A549 (cell line): ENCODE measurements at regions not wholly inside any gene's neighbourhood (a gene's known extent, or its start where the extent isn't known, plus 50 kb on each side); places are given as distances from the start of the nearest gene placed in this dataset.
A peak's percentile ranks its signal among the peaks of the same experiment; 100 is the strongest.

ENCODE experiments used
- ATAC-seq, 2 experiments: fragments of 200-7000 bp in 1 of 2; fragments of >200 bp in 1 of 2; cut with Nextera tagmentation in 1 of 2; cut with Tn5 transposase in 1 of 2; 3 replicates each; pipeline versions ENCODE4 v1.8.0 to v1.9.1; 2018 to 2020; ENCODE audit warnings: mild to moderate bottlenecking in 1 of 2, moderate library complexity in 1 of 2
- CTCF ChIA-PET: fragments of 300-600 bp; sonication (Branson Sonifier 250); formaldehyde crosslinking; extraction: SDS; loops from one replicate; lab custom pipeline; 2021; ENCODE audit warnings: antibody characterized with exemption, inconsistent platforms; lab: Yijun Ruan, JAX
- POLR2A ChIA-PET: fragments of 350-600 bp; formaldehyde crosslinking; extraction: SDS; loops from one replicate; lab custom pipeline; 2021; ENCODE audit warnings: antibody characterized with exemption, inconsistent platforms; lab: Yijun Ruan, JAX
- DNase-seq, 2 experiments: peaks; one replicate each; pipeline versions ENCODE4 v3.0.0 to v3.0.0-alpha.2; 2011 to 2016; ENCODE audit warnings: low read depth in 1 of 2, low spot score in 1 of 2
- FAIRE-seq: peaks from 2 replicates; lab custom pipeline; 2011; peaks lifted over from hg19 to GRCh38; lab: Jason Lieb, UNC
- H3K27ac ChIP-seq, 2 experiments: fragments of >200 bp; sonication (Bioruptor Twin); formaldehyde crosslinking; 3 replicates each; pipeline ENCODE4 v1.5.1; 2016 to 2017
- H3K4me1 ChIP-seq: fragments of >200 bp; sonication (Bioruptor Twin); formaldehyde crosslinking; 3 replicates; pipeline ENCODE4 v1.6.1; 2016
- H3K4me2 ChIP-seq: fragments of >200 bp; sonication (Bioruptor Twin); formaldehyde crosslinking; 3 replicates; pipeline ENCODE4 v1.6.1; 2016
- H3K4me3 ChIP-seq: fragments of >200 bp; sonication (Bioruptor Twin); formaldehyde crosslinking; 3 replicates; pipeline ENCODE4 v1.5.1; 2016
- H3K9me3 ChIP-seq: fragments of >200 bp; sonication (Bioruptor Twin); formaldehyde crosslinking; 3 replicates; pipeline ENCODE4 v1.6.1; 2016
- BCL3 ChIP-seq: fragments of >200 bp; sonication (Bioruptor Twin); formaldehyde crosslinking; IDR thresholded peaks from 3 replicates; pipeline ENCODE4 v1.6.1; 2016
- BHLHE40 ChIP-seq: IDR thresholded peaks from 2 replicates; pipeline ENCODE4 v1.6.1; 2012; ENCODE audit warnings: low read depth, low read length, inconsistent platforms
- CBX2 ChIP-seq: fragments of 200-600 bp; sonication (generic); IDR thresholded peaks from 2 replicates; pipeline ENCODE4 v1.6.1; 2016; ENCODE audit warnings: low read depth, mild to moderate bottlenecking, borderline replicate concordance
- CEBPB ChIP-seq, 2 experiments: fragments of >200 bp in 1 of 2; sonication (Bioruptor Twin) in 1 of 2; formaldehyde crosslinking in 1 of 2; IDR thresholded peaks; 2 replicates each; pipeline ENCODE4 v1.6.1; 2012 to 2016
- CHD2 ChIP-seq: fragments of 150-350 bp; IDR thresholded peaks from 2 replicates; pipeline ENCODE4 v1.6.1; 2014; ENCODE audit warnings: low read length; ENCODE audit not compliant: partially characterized antibody
- CHD4 ChIP-seq: fragments of 200-600 bp; sonication (generic); IDR thresholded peaks from 2 replicates; pipeline ENCODE4 v1.6.1; 2016; ENCODE audit warnings: antibody characterized with exemption, mild to moderate bottlenecking, borderline replicate concordance
- CTCF ChIP-seq: fragments of >200 bp; sonication (Bioruptor Twin); formaldehyde crosslinking; IDR thresholded peaks from 3 replicates; pipeline ENCODE4 v1.5.1; 2016
- E2F6 ChIP-seq: IDR thresholded peaks from 2 replicates; pipeline ENCODE4 v1.6.1; 2012; ENCODE audit warnings: low read depth, borderline replicate concordance
- ELK1 ChIP-seq: fragments of 150-350 bp; IDR thresholded peaks from 2 replicates; pipeline ENCODE4 v1.6.1; 2014; ENCODE audit warnings: low read depth, mild to moderate bottlenecking, low read length
- EP300 ChIP-seq, 2 experiments: fragments of >200 bp; sonication (Bioruptor Twin); formaldehyde crosslinking; IDR thresholded peaks; 2 replicates in 1 of 2; 3 replicates in 1 of 2; pipeline ENCODE4 v1.6.1; 2016 to 2017
- ESRRA ChIP-seq: fragments of 150-350 bp; IDR thresholded peaks from 2 replicates; pipeline ENCODE4 v1.6.1; 2014; ENCODE audit warnings: mild to moderate bottlenecking, low read length, borderline replicate concordance
- FOSB ChIP-seq: fragments of 250-450 bp; sonication (Bioruptor Pico); IDR thresholded peaks from 2 replicates; pipeline ENCODE4 v1.5.0; 2020; ENCODE audit warnings: mild to moderate bottlenecking, moderate library complexity
- FOSL2 ChIP-seq, 2 experiments: fragments of 450-650 bp in 1 of 2; fragments of >200 bp in 1 of 2; sonication (Bioruptor Twin) in 1 of 2; formaldehyde crosslinking; IDR thresholded peaks; 2 replicates each; pipeline versions ENCODE4 v1.5.0 to v1.6.1; 2016 to 2020; ENCODE audit warnings: mild to moderate bottlenecking in 1 of 2, moderate library complexity in 1 of 2
- GATA3 ChIP-seq: IDR thresholded peaks from 2 replicates; pipeline ENCODE4 v1.6.1; 2012; ENCODE audit warnings: borderline replicate concordance
- HDAC2 ChIP-seq: fragments of 200-600 bp; sonication (generic); IDR thresholded peaks from 2 replicates; pipeline ENCODE4 v1.6.1; 2016
- HES2 ChIP-seq: fragments of >200 bp; sonication (Bioruptor Twin); formaldehyde crosslinking; IDR thresholded peaks from 2 replicates; pipeline ENCODE4 v1.6.1; 2016
- HOXA7 ChIP-seq: fragments of 250-450 bp; sonication (Bioruptor Pico); IDR thresholded peaks from 2 replicates; pipeline ENCODE4 v1.5.0; 2020; ENCODE audit warnings: mild to moderate bottlenecking, moderate library complexity
- JUNB ChIP-seq: fragments of >200 bp; sonication (Bioruptor Twin); formaldehyde crosslinking; IDR thresholded peaks from 2 replicates; pipeline ENCODE4 v1.6.1; 2016
- KDM5A ChIP-seq: fragments of 200-600 bp; sonication (generic); IDR thresholded peaks from 2 replicates; pipeline ENCODE4 v1.6.1; 2016; ENCODE audit warnings: antibody characterized with exemption, mild to moderate bottlenecking
- MAX ChIP-seq: IDR thresholded peaks from 2 replicates; pipeline ENCODE4 v1.6.1; 2012
- PHF8 ChIP-seq: fragments of 200-600 bp; sonication (generic); IDR thresholded peaks from 2 replicates; pipeline ENCODE4 v1.6.1; 2016; ENCODE audit warnings: low read depth, mild to moderate bottlenecking, antibody characterized with exemption, moderate library complexity, borderline replicate concordance
- POLR2A ChIP-seq: IDR thresholded peaks from 2 replicates; pipeline ENCODE4 v1.6.1; 2012; ENCODE audit warnings: mild to moderate bottlenecking, low read length
- POLR2AphosphoS2 ChIP-seq: conservative IDR thresholded peaks from 2 replicates; pipeline ENCODE4 v1.6.1; 2012; ENCODE audit warnings: low read length, improper control_type of control experiment, inconsistent platforms
- RAD21 ChIP-seq, 2 experiments: fragments of >200 bp in 1 of 2; sonication (Bioruptor Twin) in 1 of 2; formaldehyde crosslinking in 1 of 2; IDR thresholded peaks in 1 of 2; conservative IDR thresholded peaks in 1 of 2; 2 replicates in 1 of 2; 3 replicates in 1 of 2; pipeline ENCODE4 v1.6.1; 2012 to 2018; ENCODE audit warnings: inconsistent platforms in 1 of 2
- RCOR1 ChIP-seq: fragments of 150-350 bp; IDR thresholded peaks from 2 replicates; pipeline ENCODE4 v1.6.1; 2014; ENCODE audit warnings: antibody characterized with exemption, low read length, low read depth
- REST ChIP-seq: fragments of 200-600 bp; sonication (generic); IDR thresholded peaks from 2 replicates; pipeline ENCODE4 v1.6.1; 2016; ENCODE audit warnings: antibody characterized with exemption, mild to moderate bottlenecking, moderate library complexity
- USF2 ChIP-seq: fragments of 450-650 bp; IDR thresholded peaks from 2 replicates; pipeline ENCODE4 v1.6.1; 2014; ENCODE audit warnings: antibody characterized with exemption
- ZFP36 ChIP-seq: fragments of 450-650 bp; IDR thresholded peaks from 2 replicates; pipeline ENCODE4 v1.6.1; 2014; ENCODE audit warnings: borderline replicate concordance; ENCODE audit not compliant: partially characterized antibody
- ZSCAN20 ChIP-seq: fragments of 250-450 bp; sonication (Bioruptor Pico); IDR thresholded peaks from 2 replicates; pipeline ENCODE4 v1.8.0; 2022; ENCODE audit warnings: mild to moderate bottlenecking, moderate library complexity
- WGBS: methylation state at CpG from one replicate; pipeline ENCODE4 v1.1.6; 2017; ENCODE audit errors: missing lambda C conversion rate; 5-methylcytosine and 5-hydroxymethylcytosine counted together

- Histone ChIP-seq H3K4me3 (no peak overlapping the region), H3K9me3 (no peaks in the 10 kb centered on the region), H3K4me2 (no peak overlapping the region), H3K27ac (no peak overlapping the region), H3K4me1 (peaks cover 17% of the 10 kb centered on the region)
- ATAC-seq (no peak), DNase-seq (no peak), FAIRE-seq (no peak)
- CTCF ChIA-PET, result no interaction called here
- 56% methylated on average over 4 of the region's 4 CpGs for WGBS
- TF ChIP-seq KDM5A (no peak), EP300 (IDR thresholded peaks at IDR 0.05) (no peak), E2F6 (no peak), CHD4 (no peak), REST (no peak), ESRRA (no peak), ELK1 (no peak), USF2 (no peak), CEBPB (IDR thresholded peaks at IDR 0.05) (no peak), ZFP36 (no peak), MAX (no peak), BHLHE40 (no peak), FOSL2 (IDR thresholded peaks at IDR 0.05) (no peak), FOSL2 (CRISPR knock-in tag; IDR thresholded peaks at IDR 0.05) (no peak), BCL3 (no peak), PHF8 (no peak), RAD21 (conservative IDR thresholded peaks at IDR 0.05 in 1 of 2, IDR thresholded peaks at IDR 0.05 in 1 of 2) (no peak), HDAC2 (no peak), JUNB (no peak)
- POLR2A ChIA-PET, result no interaction called here
These were observed 449.6 kb downstream of the TNS1 start for GRCh38 chr2:217553202-217553601.

- H3K4me1 ChIP-seq, result peaks cover 17% of the 10 kb centered on the region
- DNase-seq (no peak), ATAC-seq (no peak), FAIRE-seq (no peak)
- ChIA-PET CTCF (no interaction called here), POLR2A (no interaction called here)
- peak overlapping the region in 1 of 2 experiments; percentile 54; a peak in 2 of 6 replicates for H3K27ac ChIP-seq
- 61% methylated on average over 4 of the region's 4 CpGs for WGBS
- no peaks in the 10 kb centered on the region for H3K9me3 ChIP-seq
- H3K4me2 ChIP-seq, result peak overlapping the region; percentile 35
- no peak overlapping the region for H3K4me3 ChIP-seq
- TF ChIP-seq BHLHE40 (no peak), JUNB (no peak), POLR2A (no peak), CHD2 (no peak), FOSB (no peak), CBX2 (no peak), CTCF (no peak), ZSCAN20 (no peak), RCOR1 (no peak), PHF8 (no peak), GATA3 (no peak), POLR2AphosphoS2 (no peak), KDM5A (no peak), HOXA7 (no peak), HES2 (no peak), ESRRA (no peak)
These were observed 450.7 kb downstream of the TNS1 start for GRCh38 chr2:217552081-217552480.
